ENCODE measurements at regions not wholly inside any gene's neighbourhood (a gene's known extent, or its start where the extent isn't known, plus 50 kb on each side); places are given as distances from the start of the nearest gene placed in this dataset.

GRCh38 chr1:10901891-10902805 lies 105.7 kb upstream of the CASZ1 start:
- peak; percentile 3; the same call in 1 of the 2 replicates for TF ChIP-seq EP300 (IDR thresholded peaks at IDR 0.05; ENCODE audit: borderline replicate concordance)
- no peak for TF ChIP-seq RAD21 (IDR thresholded peaks at IDR 0.05; ENCODE audit: low read depth)

- no peak for TF ChIP-seq EGR1 (IDR thresholded peaks at IDR 0.05)
- no peak for TF ChIP-seq REST (IDR thresholded peaks at IDR 0.05; ENCODE audit: low read depth)
- TF ChIP-seq NFIC (IDR thresholded peaks at IDR 0.05): no peak
- no peak for TF ChIP-seq ZBTB7A (IDR thresholded peaks at IDR 0.05; ENCODE audit: low read depth)
- no peak for TF ChIP-seq YY1 (IDR thresholded peaks at IDR 0.05; ENCODE audit: low read depth)
- no peak for TF ChIP-seq FOXM1 (IDR thresholded peaks at IDR 0.05; ENCODE audit: borderline replicate concordance, low read depth)
- no peak for TF ChIP-seq TCF12 (IDR thresholded peaks at IDR 0.05; ENCODE audit: low read depth)
- TF ChIP-seq CEBPB (IDR thresholded peaks at IDR 0.05): no peak
- no peak for TF ChIP-seq TEAD4 (IDR thresholded peaks at IDR 0.05)
- TF ChIP-seq MAX (IDR thresholded peaks at IDR 0.05): no peak
- no peak for TF ChIP-seq EP300 (IDR thresholded peaks at IDR 0.05; ENCODE audit: borderline replicate concordance)
- no peak for TF ChIP-seq RAD21 (IDR thresholded peaks at IDR 0.05; ENCODE audit: low read depth)
Observed at GRCh38 chr1:10903421-10903820, 107.0 kb upstream of the CASZ1 start.

GRCh38 chr1:10903821-10904220 lies 107.4 kb upstream of the CASZ1 start:
- TF ChIP-seq CREB1 (IDR thresholded peaks at IDR 0.05; ENCODE audit: low read depth) (no peak), EGR1 (IDR thresholded peaks at IDR 0.05) (no peak), TEAD4 (IDR thresholded peaks at IDR 0.05) (no peak)

GRCh38 chr1:10904396-10905358 lies 107.8 kb upstream of the TARDBP start:
- TF ChIP-seq FOXM1 (IDR thresholded peaks at IDR 0.05; ENCODE audit: borderline replicate concordance, low read depth) (no peak), NFIC (IDR thresholded peaks at IDR 0.05) (no peak), ZBTB7A (IDR thresholded peaks at IDR 0.05; ENCODE audit: low read depth) (no peak), TCF12 (IDR thresholded peaks at IDR 0.05; ENCODE audit: low read depth) (no peak), EP300 (IDR thresholded peaks at IDR 0.05; ENCODE audit: borderline replicate concordance) (no peak), CEBPB (IDR thresholded peaks at IDR 0.05) (no peak), USF1 (IDR thresholded peaks at IDR 0.05) (no peak), EGR1 (IDR thresholded peaks at IDR 0.05) (no peak), CREB1 (IDR thresholded peaks at IDR 0.05; ENCODE audit: low read depth) (no peak), RAD21 (IDR thresholded peaks at IDR 0.05; ENCODE audit: low read depth) (no peak), TEAD4 (IDR thresholded peaks at IDR 0.05) (no peak), MAX (IDR thresholded peaks at IDR 0.05) (no peak), YY1 (IDR thresholded peaks at IDR 0.05; ENCODE audit: low read depth) (no peak)

- no peak for TF ChIP-seq NFIC (IDR thresholded peaks at IDR 0.05)
- no peak for TF ChIP-seq MAX (IDR thresholded peaks at IDR 0.05)
- no peak for TF ChIP-seq RAD21 (IDR thresholded peaks at IDR 0.05; ENCODE audit: low read depth)
- TF ChIP-seq USF1 (IDR thresholded peaks at IDR 0.05): no peak
- no peak for TF ChIP-seq TEAD4 (IDR thresholded peaks at IDR 0.05)
- TF ChIP-seq TAF1 (IDR thresholded peaks at IDR 0.05; ENCODE audit: low read depth): no peak
- no peak for TF ChIP-seq CEBPB (IDR thresholded peaks at IDR 0.05)
Observed at GRCh38 chr1:10905841-10906655, 106.4 kb upstream of the TARDBP start.

GRCh38 chr1:10906866-10907519 lies 105.5 kb upstream of the TARDBP start:
- TF ChIP-seq FOXM1 (IDR thresholded peaks at IDR 0.05; ENCODE audit: borderline replicate concordance, low read depth) (no peak), NFIC (IDR thresholded peaks at IDR 0.05) (no peak), MAX (IDR thresholded peaks at IDR 0.05) (no peak), TAF1 (IDR thresholded peaks at IDR 0.05; ENCODE audit: low read depth) (no peak)

Data from Ishikawa (cell line).